Suprapubic skin (tissue), 4 donors: ENCODE measurements at regions not wholly inside any gene's neighbourhood (a gene's known extent, or its start where the extent isn't known, plus 50 kb on each side); places are given as distances from the start of the nearest gene placed in this dataset.

Experiments
- POLR2A ChIP-seq, 2 donors: fragments of 450-650 bp; IDR thresholded peaks; one replicate each; pipeline ENCODE4 v1.6.1; 2017; ENCODE audit warnings: antibody characterized with exemption in 2 of 2, mild to moderate bottlenecking in 2 of 2, moderate library complexity in 2 of 2
- POLR2AphosphoS5 ChIP-seq, 3 donors: sonication (generic); formaldehyde crosslinking; IDR thresholded peaks; one replicate each; pipeline ENCODE4 v1.6.1; 2017; ENCODE audit warnings: antibody characterized with exemption in 3 of 3
- TF ChIP-seq, protein P1 (sequence below), 2 donors: fragments of 200-600 bp in 1 of 2; fragments of 450-650 bp in 1 of 2; sonication (generic) in 1 of 2; IDR thresholded peaks; one replicate each; pipeline ENCODE4 v1.5.1; 2016 to 2019; ENCODE audit warnings: antibody characterized with exemption in 2 of 2, mild to moderate bottlenecking in 1 of 2, moderate library complexity in 1 of 2

DNA sequence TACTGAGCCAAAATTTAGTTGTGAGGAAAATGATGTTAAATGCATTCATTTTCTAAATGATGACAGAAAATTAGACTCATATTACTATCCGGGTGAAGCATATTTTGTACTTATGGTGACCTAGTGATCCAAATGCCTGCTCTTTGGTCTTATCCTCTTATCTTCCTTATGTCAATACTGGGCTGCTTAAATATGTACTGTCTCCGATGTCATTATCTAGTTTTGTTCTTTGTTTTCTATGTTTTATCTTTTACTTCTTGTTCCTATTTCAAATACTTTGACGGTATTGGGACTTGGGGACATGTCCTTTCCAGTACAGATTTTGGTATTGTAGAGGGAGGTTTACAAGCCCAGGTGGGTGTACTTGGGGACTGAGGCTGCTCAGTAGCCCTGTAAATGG lies 124.6 kb upstream of the ESR1 start:
- TF ChIP-seq, protein P1, sequence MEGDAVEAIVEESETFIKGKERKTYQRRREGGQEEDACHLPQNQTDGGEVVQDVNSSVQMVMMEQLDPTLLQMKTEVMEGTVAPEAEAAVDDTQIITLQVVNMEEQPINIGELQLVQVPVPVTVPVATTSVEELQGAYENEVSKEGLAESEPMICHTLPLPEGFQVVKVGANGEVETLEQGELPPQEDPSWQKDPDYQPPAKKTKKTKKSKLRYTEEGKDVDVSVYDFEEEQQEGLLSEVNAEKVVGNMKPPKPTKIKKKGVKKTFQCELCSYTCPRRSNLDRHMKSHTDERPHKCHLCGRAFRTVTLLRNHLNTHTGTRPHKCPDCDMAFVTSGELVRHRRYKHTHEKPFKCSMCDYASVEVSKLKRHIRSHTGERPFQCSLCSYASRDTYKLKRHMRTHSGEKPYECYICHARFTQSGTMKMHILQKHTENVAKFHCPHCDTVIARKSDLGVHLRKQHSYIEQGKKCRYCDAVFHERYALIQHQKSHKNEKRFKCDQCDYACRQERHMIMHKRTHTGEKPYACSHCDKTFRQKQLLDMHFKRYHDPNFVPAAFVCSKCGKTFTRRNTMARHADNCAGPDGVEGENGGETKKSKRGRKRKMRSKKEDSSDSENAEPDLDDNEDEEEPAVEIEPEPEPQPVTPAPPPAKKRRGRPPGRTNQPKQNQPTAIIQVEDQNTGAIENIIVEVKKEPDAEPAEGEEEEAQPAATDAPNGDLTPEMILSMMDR (IDR thresholded peaks at IDR 0.05), result no peak
- no peak for TF ChIP-seq POLR2A (IDR thresholded peaks at IDR 0.05)
- no peak for TF ChIP-seq POLR2AphosphoS5 (IDR thresholded peaks at IDR 0.05)
